Common myeloid progenitor, CD34-positive (primary cell): ENCODE measurements at regions not wholly inside any gene's neighbourhood (a gene's known extent, or its start where the extent isn't known, plus 50 kb on each side); places are given as distances from the start of the nearest gene placed in this dataset.

Source experiments
- CTCF ChIA-PET: fragments of 350-600 bp; sonication (Branson Sonifier 250); formaldehyde crosslinking; loops from one replicate; lab custom pipeline; 2021; ENCODE audit warnings: antibody characterized with exemption; lab: Charles Lee
- POLR2A ChIA-PET: fragments of 350-600 bp; sonication (Branson Sonifier 250); formaldehyde crosslinking; loops from one replicate; lab custom pipeline; 2021; ENCODE audit warnings: antibody characterized with exemption; lab: Charles Lee
- DNase-seq, 3 donors: peaks; one replicate each; pipeline versions ENCODE4 v3.0.0 to v3.0.0-alpha.2; 2013
- H3K27ac ChIP-seq, 2 experiments: 1 replicate in 1 of 2; 2 replicates in 1 of 2; pipeline ENCODE4 v1.7.0; 2013; ENCODE audit warnings: inconsistent platforms in 2 of 2, low read length in 2 of 2, mild to moderate bottlenecking in 2 of 2, low read depth in 1 of 2, moderate library complexity in 1 of 2; ENCODE audit not compliant: severe bottlenecking in 2 of 2, insufficient read depth in 1 of 2, poor library complexity in 1 of 2
- H3K27me3 ChIP-seq, 5 experiments: replicated peaks in 2 of 5; 1 replicate in 3 of 5; 2 replicates in 2 of 5; pipeline versions ENCODE4 v1.6.1 to v1.7.0; 2013; ENCODE audit warnings: low read length in 4 of 5, mild to moderate bottlenecking in 2 of 5, moderate library complexity in 2 of 5, inconsistent platforms in 1 of 5; ENCODE audit not compliant: insufficient read depth in 5 of 5, control insufficient read depth in 4 of 5
- H3K36me3 ChIP-seq, 4 experiments: 1 replicate in 2 of 4; 2 replicates in 2 of 4; pipeline versions ENCODE4 v1.6.1 to v1.7.0; 2013; ENCODE audit warnings: low read length in 3 of 4, control low read depth in 1 of 4, mild to moderate bottlenecking in 1 of 4; ENCODE audit not compliant: control insufficient read depth in 4 of 4, insufficient read depth in 4 of 4
- H3K4me1 ChIP-seq, 4 experiments: 1 replicate in 3 of 4; 2 replicates in 1 of 4; pipeline versions ENCODE4 v1.6.1 to v1.7.1; 2013; ENCODE audit warnings: low read length in 3 of 4, mild to moderate bottlenecking in 3 of 4, control low read depth in 1 of 4, inconsistent platforms in 1 of 4, moderate library complexity in 1 of 4; ENCODE audit not compliant: control insufficient read depth in 4 of 4, insufficient read depth in 4 of 4; ENCODE audit errors: control extremely low read depth in 1 of 4
- H3K4me3 ChIP-seq, 7 experiments: 1 replicate in 4 of 7; 2 replicates in 3 of 7; pipeline versions ENCODE4 v1.5.1 to v1.7.0; 2013; ENCODE audit warnings: mild to moderate bottlenecking in 7 of 7, low read length in 6 of 7, moderate library complexity in 6 of 7, inconsistent platforms in 2 of 7, low read depth in 2 of 7, control low read depth in 1 of 7; ENCODE audit not compliant: insufficient read depth in 4 of 7, control insufficient read depth in 1 of 7; ENCODE audit errors: extremely low read depth in 1 of 7
- H3K9me3 ChIP-seq, 5 experiments: 1 replicate in 4 of 5; 2 replicates in 1 of 5; pipeline versions ENCODE4 v1.6.1 to v1.7.1; 2013; ENCODE audit warnings: low read length in 4 of 5, mild to moderate bottlenecking in 2 of 5, inconsistent platforms in 1 of 5, low read depth in 1 of 5, moderate library complexity in 1 of 5; ENCODE audit not compliant: control insufficient read depth in 4 of 5, insufficient read depth in 2 of 5; ENCODE audit errors: control extremely low read depth in 1 of 5
- whole genome bisulfite sequencing: methylation state at CpG from one replicate; pipeline ENCODE4 v1.1.5; 2013; ENCODE audit not compliant: insufficient coverage; 5-methylcytosine and 5-hydroxymethylcytosine counted together

DNA sequence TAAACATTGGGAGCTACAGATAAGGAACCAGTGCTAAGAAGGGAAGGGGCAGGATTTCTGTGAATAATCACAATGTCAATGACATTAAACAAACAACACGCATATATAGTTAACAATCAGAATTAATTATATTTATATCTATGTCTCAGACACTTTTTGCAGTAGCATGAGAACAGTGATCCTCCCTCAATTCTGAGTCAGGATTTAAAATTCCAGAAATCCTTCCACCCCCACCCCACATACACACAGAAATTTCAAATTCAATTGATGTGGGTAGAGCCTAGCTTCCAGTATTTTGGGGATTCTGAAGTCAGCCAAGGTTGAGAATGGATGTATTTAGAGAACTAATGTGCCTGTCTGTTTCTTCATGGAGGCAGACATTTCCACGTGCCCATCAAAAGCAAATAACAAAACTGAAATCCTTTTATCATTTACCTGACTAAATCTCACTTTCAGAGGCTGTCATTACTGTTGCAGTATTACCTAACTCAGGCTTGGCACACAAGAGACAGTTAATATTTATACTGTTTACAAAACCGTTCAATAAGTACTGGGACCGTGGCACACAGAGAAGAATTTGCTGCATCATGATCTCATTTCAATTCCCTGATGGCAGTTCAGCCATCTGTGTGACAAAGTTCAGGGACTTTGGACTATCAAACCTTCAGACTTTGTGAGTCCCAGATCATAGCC, 116.6 kb upstream of the PALS2 start:
- ChIA-PET CTCF (no interaction called here), POLR2A (no interaction called here)
- 34% methylated on average over 2 of the region's 4 CpGs for WGBS
- Histone ChIP-seq H3K9me3 (no peaks in the 10 kb centered on the region), H3K36me3 (no peaks in the 10 kb centered on the region), H3K4me1 (no peaks in the 10 kb centered on the region), H3K27ac (no peak overlapping the region), H3K27me3 (no peaks in the 10 kb centered on the region), H3K4me3 (no peak overlapping the region)
- peak in 1 of 3 donors; percentile 8 for DNase-seq

- CTCF ChIA-PET = no interaction called here
- Histone ChIP-seq H3K27me3 (no peaks in the 10 kb centered on the region), H3K36me3 (no peaks in the 10 kb centered on the region), H3K27ac (no peak overlapping the region), H3K9me3 (no peaks in the 10 kb centered on the region), H3K4me3 (no peak overlapping the region), H3K4me1 (no peaks in the 10 kb centered on the region)
- 76% methylated on average over 2 of the region's 2 CpGs for WGBS
- no peak for DNase-seq
- POLR2A ChIA-PET = no interaction called here
Measured at GRCh38 chr7:24457219-24457558, 116.1 kb upstream of the PALS2 start.

DNA sequence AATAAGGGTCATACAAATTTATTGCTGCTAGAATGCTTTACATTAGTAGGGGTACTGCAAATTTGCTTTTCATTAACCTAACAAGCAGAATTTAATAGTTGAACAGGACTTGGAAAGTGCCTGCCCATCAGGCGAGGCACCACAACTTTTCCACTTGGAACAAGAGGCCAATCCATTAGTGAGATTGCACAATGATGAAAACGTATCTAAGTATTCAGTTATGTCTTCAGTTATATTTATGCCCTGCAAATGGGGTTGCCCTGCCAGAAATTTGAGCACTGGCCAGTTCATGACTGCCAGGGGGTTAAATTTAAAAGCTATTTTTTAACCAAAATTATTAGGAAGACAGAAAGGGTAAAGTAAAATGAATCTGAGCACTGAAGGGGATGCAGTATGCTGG, 111.1 kb upstream of the PALS2 start:
- WGBS = 76% methylated on average over 2 of the region's 2 CpGs
- no peaks in the 10 kb centered on the region for H3K36me3 ChIP-seq
- no peaks in the 10 kb centered on the region for H3K9me3 ChIP-seq
- POLR2A ChIA-PET = no interaction called here
- CTCF ChIA-PET = no interaction called here
- no peaks in the 10 kb centered on the region for H3K27me3 ChIP-seq
- no peak overlapping the region for H3K4me3 ChIP-seq
- peaks cover 0 to 4% (median 0%) of the 10 kb centered on the region in 4 experiments for H3K4me1 ChIP-seq
- DNase-seq = no peak
- H3K27ac ChIP-seq = no peak overlapping the region

DNA sequence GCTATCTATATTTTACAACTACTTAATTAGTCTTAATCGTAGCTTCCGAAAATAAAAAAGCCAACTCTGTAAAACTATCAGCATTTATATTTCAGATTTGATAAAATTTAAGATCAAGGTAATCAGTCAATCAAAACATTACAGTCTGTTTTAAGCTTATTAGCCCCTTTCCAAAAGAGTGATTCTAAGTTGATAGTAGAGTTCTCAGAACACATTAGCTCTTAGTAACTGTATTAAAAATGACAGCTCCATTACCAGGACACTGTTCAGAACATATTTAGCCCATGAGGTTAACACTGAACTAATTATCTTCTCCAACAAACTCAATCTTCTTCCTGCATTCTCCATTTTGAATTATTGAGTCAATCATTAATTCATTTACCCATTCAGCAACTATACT, 110.3 kb upstream of the PALS2 start:
- no peak overlapping the region for H3K27ac ChIP-seq
- H3K27me3 ChIP-seq = no peaks in the 10 kb centered on the region
- no peak for DNase-seq
- CTCF ChIA-PET = no interaction called here
- no CpG with 5 or more reads among the region's 2 CpGs for WGBS
- H3K36me3 ChIP-seq = no peaks in the 10 kb centered on the region
- POLR2A ChIA-PET = no interaction called here
- H3K4me3 ChIP-seq = no peak overlapping the region
- H3K9me3 ChIP-seq = no peaks in the 10 kb centered on the region
- peaks cover 0 to 4% (median 0%) of the 10 kb centered on the region in 4 experiments for H3K4me1 ChIP-seq

GRCh38 chr7:24463474-24463873, 109.8 kb upstream of the PALS2 start:
- Histone ChIP-seq H3K9me3 (no peaks in the 10 kb centered on the region), H3K36me3 (no peaks in the 10 kb centered on the region), H3K4me1 (peaks cover 0 to 4% (median 0%) of the 10 kb centered on the region in 4 experiments), H3K27me3 (no peaks in the 10 kb centered on the region), H3K4me3 (no peak overlapping the region), H3K27ac (no peak overlapping the region)
- ChIA-PET CTCF (no interaction called here), POLR2A (interaction anchor here (0.6 kb wide), 1 partner anchor 166 kb away, joined by 3 read pairs; no protein-coding TSS in a partner anchor)
- no peak for DNase-seq
- WGBS = 100% methylated on average over 1 of the region's 1 CpG

GRCh38 chr7:24464861-24465260, 108.4 kb upstream of the PALS2 start:
- WGBS = 45% methylated on average over 3 of the region's 3 CpGs
- Histone ChIP-seq H3K27me3 (no peaks in the 10 kb centered on the region), H3K4me1 (peaks cover 0 to 4% (median 0%) of the 10 kb centered on the region in 4 experiments), H3K27ac (no peak overlapping the region), H3K9me3 (no peaks in the 10 kb centered on the region), H3K4me3 (no peak overlapping the region), H3K36me3 (no peaks in the 10 kb centered on the region)
- CTCF ChIA-PET = no interaction called here
- POLR2A ChIA-PET = no interaction called here
- no peak for DNase-seq

- Histone ChIP-seq H3K36me3 (no peaks in the 10 kb centered on the region), H3K9me3 (no peaks in the 10 kb centered on the region), H3K4me1 (peaks cover 0 to 4% (median 0%) of the 10 kb centered on the region in 4 experiments), H3K4me3 (no peak overlapping the region), H3K27me3 (no peaks in the 10 kb centered on the region), H3K27ac (no peak overlapping the region)
- POLR2A ChIA-PET = no interaction called here
- DNase-seq = no peak
- CTCF ChIA-PET = interaction anchor here (1.0 kb wide), 1 partner anchor 104 kb away, joined by 3 read pairs; no protein-coding TSS in a partner anchor
- WGBS = 100% methylated on average over 1 of the region's 3 CpGs
Measured at GRCh38 chr7:24466168-24466768, 107.0 kb upstream of the PALS2 start.
